Motor neuron (in vitro differentiated cells): ENCODE measurements at regions not wholly inside any gene's neighbourhood (a gene's known extent, or its start where the extent isn't known, plus 50 kb on each side); places are given as distances from the start of the nearest gene placed in this dataset.

Experiments
- ATAC-seq, 8 experiments: fragments of 200-7000 bp; cut with Tn5 transposase; replicated peaks in 6 of 8; 2 replicates each; pipeline ENCODE4 v1.8.0; 2021; ENCODE audit warnings: mild to moderate bottlenecking in 8 of 8, moderate library complexity in 8 of 8
- H3K27ac ChIP-seq, 2 donors: fragments of 250-450 bp; sonication (Bioruptor Pico); 2 replicates each; pipeline ENCODE4 v1.9.0; 2021; ENCODE audit warnings: antibody characterized with exemption in 2 of 2, mild to moderate bottlenecking in 2 of 2, moderate library complexity in 1 of 2
- H3K4me1 ChIP-seq, 2 donors: fragments of 250-450 bp; sonication (Bioruptor Pico); replicated peaks in 1 of 2; 2 replicates each; pipeline ENCODE4 v1.6.1; 2021; ENCODE audit warnings: antibody characterized with exemption in 2 of 2, mild to moderate bottlenecking in 2 of 2, moderate library complexity in 1 of 2
- H3K4me3 ChIP-seq, 5 donors: fragments of 250-450 bp; sonication (Bioruptor Pico); 2 replicates each; pipeline ENCODE4 v1.9.0; 2021; ENCODE audit warnings: antibody characterized with exemption in 5 of 5, mild to moderate bottlenecking in 5 of 5, moderate library complexity in 4 of 5
- WGBS, 10 experiments: fragments of 450-650 bp; shearing (Covaris generic); methylation state at CpG; one replicate each; pipeline ENCODE4 v1.0.0; 2022; 5-methylcytosine and 5-hydroxymethylcytosine counted together
- in situ Hi-C, 9 experiments: fragments of 400-800 bp; cut with MboI; loops; one replicate each; pipeline ENCODE4 v1.15.0; 2021; ENCODE audit warnings: low sequenced_read_pairs in 9 of 9, low pct_unique_long_range_greater_than_20kb in 2 of 9; ENCODE audit not compliant: unreplicated experiment in 9 of 9

- no peaks in the 10 kb centered on the region for H3K4me1 ChIP-seq
- no peak for ATAC-seq
- H3K27ac ChIP-seq = no peak overlapping the region
- no peak overlapping the region for H3K4me3 ChIP-seq
- 5 to 82% (median 33%) methylated on average over 1 to 2 of the region's 2 CpGs for WGBS, 10 experiments
- in situ Hi-C loops = no loop called here
Observed at GRCh38 chr14:27065886-27066285, 468.1 kb upstream of the NOVA1 start.

GRCh38 chr14:27067961-27068360 lies 470.1 kb upstream of the NOVA1 start:
- Histone ChIP-seq H3K4me1 (no peaks in the 10 kb centered on the region), H3K27ac (no peak overlapping the region), H3K4me3 (no peak overlapping the region)
- 0 to 100% (median 80%) methylated on average over 1 to 2 of the region's 2 CpGs; no CpG with 5 or more reads in 3 of the 10 experiments for WGBS, 10 experiments
- in situ Hi-C loops = no loop called here
- peak in 3 of 8 experiments; percentile 55 to 91 (median 87) for ATAC-seq

- 0 to 100% (median 58%) methylated on average over 1 to 5 of the region's 5 CpGs; no CpG with 5 or more reads in 1 of the 10 experiments for WGBS, 10 experiments
- in situ Hi-C loops = no loop called here
Observed at GRCh38 chr14:27072589-27072988, 474.8 kb upstream of the NOVA1 start.

GRCh38 chr14:27075503-27075902 lies 477.7 kb upstream of the NOVA1 start:
- no peak overlapping the region for H3K4me3 ChIP-seq
- in situ Hi-C loops = no loop called here
- H3K27ac ChIP-seq = no peak overlapping the region
- 0 to 100% (median 71%) methylated on average over 1 of the region's 1 CpG; no CpG with 5 or more reads in 2 of the 10 experiments for WGBS, 10 experiments
- ATAC-seq = no peak
- peaks cover 11 to 21% of the 10 kb centered on the region in 2 donors for H3K4me1 ChIP-seq

More at GRCh38 chr14:27072589-27072988, 474.8 kb upstream of the NOVA1 start:
- Histone ChIP-seq H3K4me1 (peaks cover 3 to 4% of the 10 kb centered on the region in 2 donors), H3K27ac (no peak overlapping the region), H3K4me3 (no peak overlapping the region)
- peak in 3 of 8 experiments; percentile 46 to 59 (median 54) for ATAC-seq

DNA sequence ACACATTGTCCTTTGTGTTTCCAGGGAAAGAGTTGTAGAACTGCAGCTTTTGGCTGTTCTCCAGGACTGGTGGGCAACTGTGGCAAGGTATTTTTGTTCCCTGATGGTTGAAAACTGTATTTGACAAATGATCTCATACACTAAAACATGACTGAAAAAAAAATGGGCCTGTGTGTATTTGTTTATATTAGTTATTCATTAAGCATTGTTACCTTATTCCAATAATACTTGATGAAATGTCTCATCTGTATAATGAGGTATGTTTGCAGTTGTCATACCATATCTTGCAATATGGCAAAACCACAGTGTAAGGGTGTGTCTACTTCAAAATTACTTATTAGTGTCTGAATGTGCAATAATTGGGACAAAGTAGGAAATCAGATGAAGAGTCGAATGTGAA lies 479.4 kb upstream of the NOVA1 start:
- in situ Hi-C loops = no loop called here
- ATAC-seq = peak in 3 of 8 experiments; percentile 4 to 19 (median 16)
- Histone ChIP-seq H3K27ac (no peak overlapping the region), H3K4me3 (no peak overlapping the region), H3K4me1 (peaks cover 11 to 21% of the 10 kb centered on the region in 2 donors)
- WGBS, 10 experiments = 0 to 90% (median 38%) methylated on average over 1 of the region's 1 CpG; no CpG with 5 or more reads in 2 of the 10 experiments

GRCh38 chr14:27077710-27078109 lies 479.9 kb upstream of the NOVA1 start:
- in situ Hi-C loops = no loop called here
- 0 to 39% (median 8%) methylated on average over 1 to 2 of the region's 2 CpGs; no CpG with 5 or more reads in 1 of the 10 experiments for WGBS, 10 experiments
- ATAC-seq = peak in 4 of 8 experiments; percentile 19 to 78 (median 68)
- peaks cover 11 to 21% of the 10 kb centered on the region in 2 donors for H3K4me1 ChIP-seq
- no peak overlapping the region for H3K27ac ChIP-seq
- H3K4me3 ChIP-seq = no peak overlapping the region

- ATAC-seq = peak in 4 of 8 experiments; percentile 15 to 65 (median 54)
- peaks cover 11 to 21% of the 10 kb centered on the region in 2 donors for H3K4me1 ChIP-seq
- WGBS, 10 experiments = 38 to 100% (median 84%) methylated on average over 1 to 4 of the region's 4 CpGs; no CpG with 5 or more reads in 1 of the 10 experiments
- in situ Hi-C loops = no loop called here
- no peak overlapping the region for H3K4me3 ChIP-seq
- no peak overlapping the region for H3K27ac ChIP-seq
Observed at GRCh38 chr14:27078191-27078590, 480.4 kb upstream of the NOVA1 start.

DNA sequence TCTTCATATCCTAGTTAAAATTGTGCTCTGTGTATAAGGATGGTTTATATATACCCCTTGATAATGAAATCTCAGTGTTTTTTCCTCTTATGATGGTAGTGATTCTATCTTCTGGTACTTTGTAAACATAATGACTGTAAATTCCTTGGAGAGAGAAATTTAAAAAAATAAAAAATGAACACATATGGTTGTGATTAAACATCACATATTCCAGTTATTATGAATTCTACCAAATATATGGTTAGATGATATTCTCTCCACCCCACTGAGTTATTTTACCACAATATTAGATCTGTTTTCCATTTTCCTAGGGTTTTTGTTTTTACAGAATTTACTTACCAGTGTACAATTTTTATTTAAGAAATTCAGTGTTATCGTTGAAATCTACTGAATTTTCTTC lies 481.9 kb upstream of the NOVA1 start:
- H3K4me3 ChIP-seq = no peak overlapping the region
- peaks cover 11 to 21% of the 10 kb centered on the region in 2 donors for H3K4me1 ChIP-seq
- 0 to 100% (median 76%) methylated on average over 1 of the region's 1 CpG for WGBS, 10 experiments
- no peak for ATAC-seq
- no peak overlapping the region for H3K27ac ChIP-seq
- in situ Hi-C loops = no loop called here

DNA sequence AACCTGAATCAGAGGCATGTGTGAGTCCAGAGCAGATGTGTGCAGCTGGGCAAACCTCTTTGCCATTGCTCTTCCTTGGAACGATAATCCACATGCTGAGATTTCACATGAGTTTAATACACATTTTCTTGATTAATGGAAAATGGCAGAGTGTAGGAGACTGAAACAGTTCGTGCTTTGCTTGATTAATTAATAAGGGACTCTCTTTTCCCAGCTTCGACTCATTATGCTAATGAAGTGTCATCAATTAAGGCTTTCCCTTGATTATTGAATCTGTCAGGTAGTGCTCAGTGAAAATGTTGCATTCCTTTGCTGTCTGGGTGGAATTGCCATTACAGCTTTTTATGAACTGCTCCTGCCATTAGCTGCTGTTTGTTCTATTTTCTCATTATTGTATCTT lies 487.7 kb upstream of the NOVA1 start:
- Histone ChIP-seq H3K27ac (no peak overlapping the region), H3K4me1 (peaks cover 0 to 12% of the 10 kb centered on the region in 2 donors), H3K4me3 (no peak overlapping the region)
- ATAC-seq = peak in 5 of 8 experiments; percentile 47 to 95 (median 66)
- 0 to 73% (median 41%) methylated on average over 1 to 3 of the region's 3 CpGs; no CpG with 5 or more reads in 2 of the 10 experiments for WGBS, 10 experiments
- in situ Hi-C loops = no loop called here

DNA sequence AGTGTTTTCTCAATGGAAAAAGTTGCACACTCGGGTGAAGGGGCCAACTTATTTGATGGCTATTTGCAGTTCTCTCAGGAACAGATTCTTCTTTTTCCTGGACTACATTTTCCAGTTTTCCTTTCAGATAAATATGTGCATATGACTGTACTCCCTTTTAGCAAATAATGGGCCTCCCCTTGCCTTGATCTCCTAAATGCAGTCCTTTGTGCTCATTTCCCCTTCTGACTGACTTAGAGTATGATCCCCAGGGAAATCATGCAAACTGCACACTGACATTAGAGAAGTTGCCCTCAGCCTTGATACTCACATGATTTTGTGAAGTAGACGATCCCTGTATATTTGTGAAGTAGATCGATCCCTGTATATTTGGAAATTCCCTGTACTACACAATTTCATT lies 492.9 kb upstream of the NOVA1 start:
- Histone ChIP-seq H3K4me1 (peaks cover 0 to 28% of the 10 kb centered on the region in 2 donors), H3K4me3 (no peak overlapping the region), H3K27ac (no peak overlapping the region)
- WGBS, 10 experiments = 0 to 100% (median 52%) methylated on average over 1 to 2 of the region's 3 CpGs; no CpG with 5 or more reads in 2 of the 10 experiments
- ATAC-seq = peak in 4 of 8 experiments; percentile 35 to 57 (median 53)
- in situ Hi-C loops = no loop called here

DNA sequence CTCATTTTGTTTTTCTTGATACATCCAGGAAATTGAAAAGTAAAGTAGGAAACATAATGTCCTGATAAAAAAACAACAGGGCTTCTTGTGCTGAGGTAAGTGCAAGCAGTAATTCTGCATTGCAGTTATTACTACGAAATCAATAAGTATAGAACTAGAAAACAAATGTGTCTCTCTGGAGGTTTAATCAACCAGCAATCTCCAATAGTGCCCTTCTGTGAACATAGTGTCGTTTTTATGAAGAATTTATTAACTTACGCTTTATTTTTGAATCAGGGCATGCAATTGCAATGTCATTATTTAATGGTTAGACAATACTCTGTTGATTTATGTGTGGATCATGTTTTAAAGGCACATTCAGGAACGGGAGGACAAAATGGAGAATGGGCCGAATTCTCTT lies 494.1 kb upstream of the NOVA1 start:
- ATAC-seq = peak in 4 of 8 experiments; percentile 33 to 81 (median 70)
- WGBS, 10 experiments = 24 to 67% (median 48%) methylated on average over 1 to 5 of the region's 5 CpGs; no CpG with 5 or more reads in 1 of the 10 experiments
- no peak overlapping the region for H3K4me3 ChIP-seq
- no peak overlapping the region for H3K27ac ChIP-seq
- in situ Hi-C loops = no loop called here
- H3K4me1 ChIP-seq = peaks cover 0 to 21% of the 10 kb centered on the region in 2 donors

DNA sequence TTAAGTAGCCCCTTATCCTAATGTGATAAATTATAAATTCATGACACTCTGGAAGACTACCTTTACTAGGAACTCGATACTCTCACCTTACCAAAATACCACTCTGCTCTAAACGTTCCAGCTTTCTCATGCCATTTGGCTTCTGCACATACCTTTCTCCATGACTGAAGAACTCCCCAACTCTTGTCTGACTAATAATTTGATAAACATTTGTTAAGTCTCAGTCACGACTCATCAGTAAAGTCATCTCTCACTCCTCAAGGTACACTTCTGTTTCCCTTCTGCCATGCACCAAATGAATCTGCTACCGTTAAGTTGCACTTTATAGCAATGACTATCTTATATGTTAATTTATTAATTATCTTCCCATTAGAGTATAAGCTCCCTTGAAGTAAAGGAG lies 498.3 kb upstream of the NOVA1 start:
- ATAC-seq = no peak
- in situ Hi-C loops = no loop called here
- WGBS, 10 experiments = 2 to 100% (median 67%) methylated on average over 1 to 4 of the region's 4 CpGs; no CpG with 5 or more reads in 1 of the 10 experiments

GRCh38 chr14:27098451-27098850 lies 500.6 kb upstream of the NOVA1 start:
- H3K27ac ChIP-seq = no peak overlapping the region
- H3K4me1 ChIP-seq = peaks cover 0 to 6% of the 10 kb centered on the region in 2 donors
- H3K4me3 ChIP-seq = no peak overlapping the region
- no peak for ATAC-seq
- WGBS, 10 experiments = 19 to 67% (median 53%) methylated on average over 1 to 3 of the region's 3 CpGs; no CpG with 5 or more reads in 1 of the 10 experiments
- in situ Hi-C loops = no loop called here

More for the DNA sequence above, 498.3 kb upstream of the NOVA1 start:
- H3K27ac ChIP-seq = no peak overlapping the region
- peaks cover 0 to 18% of the 10 kb centered on the region in 2 donors for H3K4me1 ChIP-seq
- no peak overlapping the region for H3K4me3 ChIP-seq

DNA sequence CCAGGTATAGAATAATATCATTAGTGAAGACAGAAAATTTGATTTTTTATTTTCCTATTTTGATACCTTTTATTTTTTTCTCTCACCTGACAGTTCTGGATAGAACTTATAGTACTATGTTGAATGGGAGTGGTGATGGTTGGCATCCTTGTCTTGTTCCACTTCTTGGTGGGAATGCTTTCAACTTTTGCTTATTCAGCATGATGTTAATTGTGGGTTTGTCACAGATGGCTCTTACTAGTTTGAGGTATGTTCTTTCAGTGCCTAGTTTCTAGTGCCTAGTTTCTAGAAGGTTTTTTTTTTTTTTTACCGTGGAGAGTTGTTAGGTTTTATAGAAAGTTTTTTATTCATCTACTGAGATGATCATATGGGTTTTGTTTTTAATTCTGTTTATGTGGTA lies 516.3 kb upstream of the NOVA1 start:
- Histone ChIP-seq H3K4me3 (no peak overlapping the region), H3K27ac (no peak overlapping the region), H3K4me1 (no peaks in the 10 kb centered on the region)
- no peak for ATAC-seq
- in situ Hi-C loops = no loop called here
- WGBS, 10 experiments = 0% methylated on average over 1 of the region's 1 CpG; no CpG with 5 or more reads in 1 of the 10 experiments
